Right forelimb (tissue), 1 donor: ENCODE measurements at regions not wholly inside any gene's neighbourhood (a gene's known extent, or its start where the extent isn't known, plus 50 kb on each side); places are given as distances from the start of the nearest gene placed in this dataset.

Experiments used
- DNase-seq: peaks from one replicate; pipeline ENCODE4 v3.0.0-alpha.2; 2018

DNA sequence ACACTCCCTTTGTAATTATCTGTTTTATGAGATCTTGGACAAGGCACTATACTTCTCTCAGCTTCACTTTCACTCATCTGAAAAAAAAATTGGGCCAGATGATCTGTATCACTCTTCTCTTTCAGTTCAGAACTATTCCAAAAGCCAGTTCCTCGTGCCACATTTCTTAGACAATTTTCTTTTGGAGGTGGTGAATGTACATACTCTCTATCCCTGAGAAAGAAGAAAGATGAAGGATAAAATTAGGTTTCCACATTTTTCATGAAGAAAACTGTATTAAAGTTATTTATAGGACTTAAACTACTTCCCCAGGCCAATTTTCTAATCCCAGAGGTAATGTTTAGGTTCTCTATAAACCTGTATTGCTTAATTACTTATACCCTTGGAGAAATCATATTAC, 171.6 kb downstream of the SLC6A15 start:
- DNase-seq: no peak

DNA sequence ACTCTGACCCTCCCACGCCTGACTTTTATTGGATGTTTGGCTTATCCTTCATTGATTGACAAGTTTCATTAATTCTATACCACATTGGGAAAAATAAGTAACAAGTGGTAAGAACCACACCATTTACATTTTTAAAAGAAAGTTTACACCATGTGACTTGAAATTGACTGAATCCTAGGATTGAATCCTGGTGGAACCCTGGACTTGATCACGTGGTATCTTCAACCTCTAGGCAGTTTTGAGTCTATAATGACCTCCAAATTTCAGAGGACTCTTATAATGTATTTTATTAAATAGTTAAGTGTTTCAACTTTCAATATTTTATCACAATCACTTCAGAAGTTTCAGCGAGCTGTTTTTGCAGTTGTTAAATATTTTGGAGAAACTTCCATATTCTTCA, 172.0 kb downstream of the SLC6A15 start:
- no peak for DNase-seq

DNA sequence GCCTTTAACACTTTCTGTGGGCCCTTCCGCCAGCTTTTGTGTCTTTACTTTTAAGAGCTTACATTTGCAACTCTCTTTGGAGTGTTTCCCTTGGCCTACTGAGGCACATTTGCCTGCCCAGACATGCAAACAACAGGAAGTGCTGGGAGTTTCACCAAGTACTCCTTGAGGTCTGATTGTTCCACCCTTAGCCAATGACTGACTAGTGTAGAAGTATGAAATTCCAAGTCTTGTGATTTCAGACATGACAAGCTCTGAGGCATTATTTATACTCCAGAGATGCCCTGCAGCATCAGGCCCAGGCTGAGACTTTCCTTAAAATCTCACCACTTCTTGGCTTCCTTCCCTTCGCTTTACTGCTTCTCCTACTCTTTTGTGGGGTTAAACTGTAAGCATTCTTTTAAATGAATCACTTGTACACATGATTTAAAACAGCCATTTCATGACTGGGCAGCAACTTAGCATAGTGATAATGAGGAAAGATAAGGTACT, 174.1 kb downstream of the SLC6A15 start:
- DNase-seq: no peak

DNA sequence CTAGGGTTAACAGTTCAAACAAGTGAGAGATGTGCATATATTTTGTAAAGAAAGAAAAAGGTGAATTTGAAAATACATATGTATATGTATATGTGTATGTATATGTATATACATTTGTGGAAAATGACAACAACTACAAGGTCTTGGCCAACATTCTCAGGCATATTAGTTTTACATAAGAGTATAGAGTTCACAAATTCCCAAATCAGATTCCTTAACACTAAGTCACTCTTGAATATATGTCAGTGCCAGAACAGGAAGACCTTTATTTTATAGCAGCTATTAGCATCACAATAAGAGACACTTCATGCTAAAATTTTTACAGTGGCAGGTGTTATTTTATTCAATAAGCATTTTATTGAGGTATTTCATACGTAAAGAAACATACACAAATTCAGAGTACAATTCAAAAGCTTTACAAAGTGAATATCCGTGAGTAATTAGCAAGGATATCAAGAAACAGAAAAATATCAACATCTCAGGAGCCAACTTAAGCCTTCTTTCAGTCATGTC, 179.7 kb downstream of the SLC6A15 start:
- no peak for DNase-seq

DNA sequence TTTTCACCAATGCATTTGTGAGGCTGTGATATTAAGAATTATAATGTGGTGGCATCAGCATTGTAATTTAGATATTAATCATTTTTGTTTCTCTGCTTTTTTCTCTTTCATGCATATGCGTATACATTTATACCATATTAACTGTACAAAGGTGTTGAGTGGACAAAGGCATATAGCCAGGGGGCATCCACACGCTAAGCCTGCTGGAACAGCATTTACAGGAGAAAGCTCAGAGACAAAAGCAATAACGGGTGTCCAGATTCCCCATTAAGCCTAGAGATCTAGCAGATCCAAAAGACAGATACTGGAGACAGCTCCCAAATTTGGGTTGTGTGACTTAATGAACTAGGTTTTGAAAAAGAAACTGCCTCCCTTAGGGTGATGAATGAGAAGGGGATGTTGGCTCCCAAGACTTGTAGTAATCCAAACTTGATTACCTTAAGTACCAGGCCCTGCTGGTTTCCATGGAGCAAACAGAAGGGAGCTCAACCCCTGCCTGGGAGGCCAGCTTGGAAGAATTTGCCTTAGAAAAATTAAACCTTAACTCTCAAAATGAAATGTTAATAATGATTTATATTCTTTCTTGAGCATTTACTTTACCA, 181.9 kb downstream of the SLC6A15 start:
- DNase-seq: no peak

DNA sequence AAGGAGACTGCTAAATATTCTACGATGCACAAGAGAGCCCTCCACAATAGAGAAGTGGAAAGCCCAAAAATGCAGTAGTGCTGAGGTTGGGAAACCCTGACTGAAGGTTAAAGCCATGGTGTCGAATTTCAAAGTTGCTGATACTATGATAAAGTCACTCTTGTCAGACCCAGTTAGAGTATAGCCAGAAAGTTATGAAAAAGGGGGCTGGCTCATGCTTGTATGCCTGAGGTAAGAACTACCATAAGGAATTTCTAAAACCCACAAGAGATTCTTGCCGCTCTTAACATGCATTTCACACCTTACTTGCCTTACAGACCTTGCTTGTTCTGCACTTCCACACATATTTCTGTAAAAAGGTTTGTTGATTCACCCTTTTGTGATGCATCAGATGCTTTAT, 184.6 kb downstream of the SLC6A15 start:
- DNase-seq: no peak

DNA sequence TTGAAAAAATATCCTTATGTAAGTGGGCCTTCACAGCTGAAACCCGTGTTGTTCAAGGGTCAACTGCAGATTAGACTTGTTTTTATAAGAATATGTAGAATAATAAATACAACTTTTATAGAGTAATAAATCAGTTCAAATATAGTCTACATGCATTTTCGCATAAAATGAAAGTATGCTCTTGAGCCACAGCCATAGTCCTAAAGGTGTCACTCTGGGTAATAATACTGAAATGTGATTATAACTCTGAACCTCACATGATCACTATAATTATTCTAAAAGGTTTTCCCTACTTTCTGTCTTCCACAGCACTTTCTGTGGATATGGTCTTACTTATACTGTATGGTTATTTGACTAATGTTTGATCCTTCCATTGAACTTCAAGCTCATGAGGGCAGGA, 185.8 kb downstream of the SLC6A15 start:
- DNase-seq: no peak

DNA sequence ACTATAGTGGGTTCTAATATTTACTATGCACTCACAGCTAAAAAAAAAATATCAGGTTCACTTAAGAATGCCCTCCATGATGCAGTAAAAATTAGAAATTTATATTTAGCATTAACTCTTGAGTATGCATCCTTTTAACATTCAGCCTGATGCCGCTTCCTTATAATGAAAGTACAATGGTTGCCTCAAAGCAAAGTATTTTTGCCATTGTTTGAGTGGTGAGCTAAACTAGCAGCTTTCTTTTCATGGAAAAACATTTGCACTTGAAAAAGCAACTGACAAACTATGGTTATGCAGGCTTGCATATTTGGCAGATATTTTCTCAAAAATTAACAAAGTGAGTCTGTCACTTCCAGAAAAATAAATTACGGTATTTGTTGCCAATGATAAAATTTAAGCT, 188.6 kb downstream of the SLC6A15 start:
- DNase-seq: no peak

DNA sequence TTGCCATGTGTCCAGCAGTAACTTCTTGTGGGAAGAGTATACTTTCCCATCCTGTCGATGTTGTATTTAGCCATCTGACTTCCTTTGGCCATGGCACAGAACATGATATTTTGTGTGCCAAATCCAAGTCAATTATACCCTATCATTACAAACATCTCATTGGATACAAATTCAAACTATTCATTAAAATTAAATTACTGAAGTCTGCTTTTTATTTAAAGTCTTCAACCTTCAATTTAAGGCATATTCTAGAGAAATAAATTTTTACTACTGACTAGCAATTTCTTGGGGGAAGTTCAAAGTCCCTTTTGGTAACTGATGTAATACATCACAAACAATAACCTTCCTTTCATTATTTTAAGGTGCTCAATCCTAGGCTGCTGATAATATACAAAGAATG, 192.6 kb downstream of the SLC6A15 start:
- no peak for DNase-seq

DNA sequence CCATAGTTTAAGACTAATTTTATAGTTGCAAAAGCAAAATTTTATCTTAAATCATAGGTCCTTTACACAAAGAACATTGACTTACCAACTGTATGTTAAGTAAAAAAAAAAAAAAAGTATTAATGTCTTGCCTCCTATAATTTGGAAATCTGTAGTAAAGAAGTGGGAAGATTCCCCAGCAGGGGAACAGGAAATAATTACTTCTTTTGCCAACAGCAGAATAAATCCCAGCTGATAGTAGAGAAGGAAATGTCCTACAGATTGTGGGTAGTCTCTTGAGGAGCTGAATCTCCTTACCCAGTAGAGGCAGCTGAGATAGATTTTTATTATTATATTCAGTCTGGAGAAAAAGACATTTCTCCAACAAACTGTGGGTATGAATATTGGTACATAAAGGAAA, 193.7 kb downstream of the SLC6A15 start:
- DNase-seq: no peak

DNA sequence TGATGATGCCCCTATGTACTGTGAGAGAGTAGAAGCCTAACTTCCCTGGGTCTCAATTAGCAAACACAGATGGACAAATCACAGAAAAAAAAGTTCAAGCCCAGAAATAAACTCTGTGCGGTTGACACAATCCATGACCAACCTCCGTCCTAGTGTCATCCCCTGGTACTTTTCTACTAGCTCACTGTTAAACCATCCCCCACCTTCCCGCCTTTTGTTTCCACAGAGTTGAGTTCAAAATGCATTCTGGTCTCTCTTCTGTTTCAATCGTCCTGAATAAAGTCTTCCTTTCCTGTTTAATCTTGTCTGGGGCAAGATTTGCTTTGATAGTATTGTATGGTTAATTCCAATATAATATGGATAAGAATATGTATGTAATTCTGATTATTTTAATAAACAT, 199.9 kb downstream of the SLC6A15 start:
- no peak for DNase-seq

DNA sequence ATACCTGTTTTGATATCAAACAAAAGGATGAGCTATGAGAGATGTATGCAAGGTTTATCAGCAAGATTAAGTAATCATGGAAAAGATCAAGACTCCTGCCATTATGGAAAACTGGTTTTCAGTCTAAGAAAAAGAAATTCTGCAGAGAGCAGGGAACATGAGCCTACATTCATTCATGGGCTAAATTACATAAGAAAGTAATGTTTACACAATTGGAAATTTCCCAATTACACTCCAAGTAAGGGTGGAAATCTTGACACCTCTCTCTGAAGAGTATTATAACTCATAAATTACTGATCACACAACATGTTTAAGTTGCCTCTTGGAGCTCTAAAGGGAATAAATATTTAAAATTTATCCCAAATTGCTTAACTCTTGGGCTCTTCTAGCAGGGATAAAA, 206.2 kb downstream of the SLC6A15 start:
- no peak for DNase-seq

DNA sequence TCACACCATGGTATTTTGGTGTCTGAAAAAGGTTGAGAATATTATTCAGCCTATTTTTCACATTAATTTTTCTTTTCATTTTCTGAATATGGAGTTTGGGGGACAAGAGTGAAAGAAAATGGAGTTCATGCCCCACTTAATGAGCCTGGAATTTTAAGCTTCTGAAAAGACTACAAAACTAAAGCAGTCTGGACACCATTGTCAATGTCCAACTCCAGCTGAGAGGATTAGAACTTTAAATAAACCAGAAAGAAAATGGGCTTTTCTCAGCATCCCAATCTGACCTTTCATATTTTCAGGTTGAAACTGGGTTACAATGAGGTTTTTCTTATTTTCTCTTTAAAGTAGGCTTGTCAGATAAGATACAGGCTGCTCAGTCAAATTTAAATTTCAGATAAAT, 207.7 kb downstream of the SLC6A15 start:
- no peak for DNase-seq

DNA sequence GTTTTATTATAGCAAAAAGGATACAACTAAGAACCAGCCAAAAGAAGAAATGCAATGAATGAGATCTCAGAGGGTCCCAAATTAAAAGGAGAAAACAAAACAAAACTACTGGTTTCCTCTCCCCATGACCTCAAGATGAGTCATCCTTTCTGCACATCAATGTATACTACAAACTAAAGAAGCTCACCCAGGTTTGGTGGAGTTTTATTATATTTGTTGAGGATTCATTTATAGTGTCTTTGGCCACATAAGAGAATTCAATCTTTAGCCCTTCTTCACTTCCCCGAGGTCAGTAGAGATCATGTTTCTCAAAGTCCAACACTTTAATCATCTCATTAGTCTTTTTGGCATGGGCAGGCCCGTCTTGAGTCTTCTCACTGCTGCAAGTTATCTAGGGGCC, 210.6 kb downstream of the SLC6A15 start:
- DNase-seq: no peak

DNA sequence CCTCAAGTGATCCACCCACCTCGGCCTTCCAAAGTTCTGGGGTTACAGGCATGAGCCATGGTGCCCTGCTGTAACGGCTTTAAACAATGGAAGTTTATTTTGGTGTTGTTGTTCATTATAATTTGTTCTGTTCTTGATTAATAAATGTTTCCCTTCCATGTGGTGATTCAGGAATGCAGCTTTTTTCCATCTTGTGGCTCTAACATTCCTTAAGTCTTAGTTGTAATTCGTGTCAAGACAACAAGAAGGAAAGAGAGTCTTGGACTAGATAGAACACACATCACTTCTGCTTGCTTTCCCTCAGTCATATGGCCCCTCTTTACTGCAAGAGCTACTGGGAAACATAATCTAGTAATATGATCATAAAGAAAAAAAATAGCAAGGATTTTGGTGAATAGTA, 211.6 kb downstream of the SLC6A15 start:
- DNase-seq: no peak

DNA sequence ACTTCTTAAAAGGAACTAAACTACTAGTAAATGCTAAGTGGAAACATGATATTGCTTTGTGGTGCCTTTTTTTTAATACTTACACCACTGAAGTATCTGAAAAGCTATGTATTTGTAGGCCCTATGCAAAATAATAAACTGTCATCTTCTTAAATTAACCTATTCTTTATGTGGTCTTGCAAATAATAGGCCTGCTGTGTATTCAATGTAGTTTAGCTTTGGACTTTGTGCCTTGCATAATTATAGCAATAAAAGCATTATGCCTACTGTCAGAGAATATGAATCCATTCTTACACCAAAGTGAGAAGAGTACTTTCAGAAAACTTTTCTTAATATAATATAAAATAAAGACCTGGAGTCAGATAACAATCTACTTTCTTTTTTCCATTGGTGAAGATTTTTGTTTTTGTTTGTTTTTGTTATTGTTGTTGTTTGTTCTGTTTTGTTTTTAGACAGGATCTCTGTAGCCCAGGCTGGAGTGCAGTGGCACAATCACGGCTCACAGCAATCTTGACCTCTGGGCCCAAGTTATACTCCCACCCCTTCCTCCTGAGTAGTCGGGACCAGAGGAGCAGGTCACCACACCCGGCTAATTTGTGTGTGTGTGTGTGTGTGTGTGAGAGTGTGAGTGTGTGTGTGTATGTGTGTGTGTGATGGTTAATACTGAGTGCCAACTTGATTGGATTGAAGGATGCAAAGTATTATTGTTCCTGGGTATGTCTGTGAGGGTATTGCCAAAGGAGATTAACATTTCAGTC, 213.8 kb downstream of the SLC6A15 start:
- DNase-seq: no peak

DNA sequence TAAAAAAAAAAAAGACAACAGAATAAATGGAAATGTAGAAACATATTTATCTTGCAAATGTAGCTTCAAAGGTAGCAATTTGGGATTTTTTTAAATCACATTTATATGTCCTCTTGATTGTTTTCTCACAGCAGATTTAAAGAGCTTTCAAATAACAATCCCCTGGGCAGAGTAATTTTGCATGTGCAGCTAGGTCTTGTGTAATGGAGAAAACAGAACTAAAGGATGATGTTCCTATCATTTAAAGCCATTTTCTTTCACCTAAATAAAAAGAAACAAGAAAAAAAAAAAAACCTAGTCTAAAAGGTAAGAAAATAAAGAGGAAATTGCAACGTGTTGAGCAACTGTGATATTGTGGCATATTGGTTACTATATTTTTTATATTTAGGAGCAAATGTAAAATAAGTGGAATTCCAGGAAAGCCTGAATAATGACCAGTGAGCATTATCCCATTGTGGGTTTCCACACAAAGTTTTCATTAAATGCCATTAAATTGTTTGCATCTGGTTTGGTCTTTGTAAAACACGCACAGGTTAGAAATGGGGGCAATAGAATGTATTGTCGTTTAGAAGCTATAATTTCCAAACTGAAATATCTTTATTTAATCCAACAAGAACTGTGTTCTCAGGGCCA, 215.6 kb downstream of the SLC6A15 start:
- DNase-seq: no peak

DNA sequence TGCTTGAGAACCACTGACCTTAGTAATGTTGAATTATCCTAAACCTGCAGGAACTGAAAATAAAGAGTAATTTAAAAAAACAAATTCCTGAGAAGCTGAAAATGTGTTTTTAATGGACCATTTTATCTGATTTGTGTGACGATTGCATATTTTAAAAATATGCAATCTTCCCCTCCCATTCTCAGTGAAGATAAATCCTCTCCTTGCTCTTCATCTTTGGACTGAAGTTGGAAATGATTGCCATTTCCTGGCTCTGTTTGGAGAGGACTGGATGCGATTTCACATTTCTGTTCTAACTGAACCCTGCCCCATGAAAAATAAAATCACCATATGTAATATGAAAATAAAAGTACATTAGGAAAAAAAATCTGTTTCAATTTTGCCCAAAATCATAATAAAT, 216.3 kb downstream of the SLC6A15 start:
- DNase-seq: no peak

DNA sequence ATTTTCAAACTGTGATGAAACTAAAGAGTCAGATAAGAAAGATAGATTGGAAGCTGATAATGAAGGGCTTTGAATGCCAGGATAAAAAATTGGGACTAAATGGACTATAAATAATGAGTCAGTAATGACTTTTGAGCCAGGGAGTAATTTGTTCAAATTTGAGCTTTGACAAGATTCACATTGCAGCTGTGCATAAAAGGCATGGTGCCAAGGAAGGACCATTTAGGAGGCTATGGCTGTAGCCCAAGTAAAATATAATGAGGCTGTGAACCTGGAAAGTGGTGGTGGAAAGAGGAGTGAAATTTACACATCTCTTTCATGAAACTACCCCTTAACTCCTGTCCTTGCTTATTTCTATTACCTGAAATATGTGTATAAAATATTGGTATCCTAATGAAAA, 218.5 kb downstream of the SLC6A15 start:
- DNase-seq: no peak

DNA sequence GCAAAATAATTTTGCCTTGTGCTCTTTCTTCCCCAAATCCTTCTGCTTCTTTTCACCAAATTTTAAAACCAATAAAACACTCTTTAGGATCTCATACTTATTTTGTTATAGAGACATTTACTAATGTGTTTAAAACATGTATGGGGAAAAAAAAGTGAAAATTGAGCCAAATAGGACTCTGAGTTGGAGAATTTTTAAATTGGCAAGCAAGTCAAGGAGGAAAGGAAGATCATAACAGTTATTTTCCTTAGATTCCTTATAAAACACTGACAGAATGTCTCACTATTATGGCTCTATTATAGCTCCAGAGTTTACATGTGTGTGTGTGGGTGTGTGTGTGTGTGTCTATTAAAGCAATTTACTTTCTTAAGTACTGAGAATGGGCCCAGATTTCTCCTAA, 220.5 kb downstream of the SLC6A15 start:
- DNase-seq: no peak

DNA sequence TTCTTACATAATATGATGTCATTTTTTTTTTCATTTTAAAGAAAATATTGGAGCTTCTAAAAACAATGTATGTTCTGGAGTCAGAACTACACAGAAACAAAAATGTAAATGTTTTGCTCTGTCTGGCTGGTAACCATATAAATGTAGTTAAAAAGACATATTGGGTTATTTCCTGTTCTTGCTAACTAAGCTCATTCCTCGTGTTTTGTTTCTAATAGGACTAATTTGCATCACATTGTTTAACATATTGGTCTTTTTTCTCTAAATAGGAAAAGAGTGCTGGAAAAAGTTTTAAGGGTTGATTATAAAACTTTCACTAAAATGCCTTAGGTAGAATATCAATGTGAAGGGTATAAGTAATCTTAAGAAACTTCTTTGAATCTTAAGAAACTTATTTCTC, 221.3 kb downstream of the SLC6A15 start:
- DNase-seq: no peak

DNA sequence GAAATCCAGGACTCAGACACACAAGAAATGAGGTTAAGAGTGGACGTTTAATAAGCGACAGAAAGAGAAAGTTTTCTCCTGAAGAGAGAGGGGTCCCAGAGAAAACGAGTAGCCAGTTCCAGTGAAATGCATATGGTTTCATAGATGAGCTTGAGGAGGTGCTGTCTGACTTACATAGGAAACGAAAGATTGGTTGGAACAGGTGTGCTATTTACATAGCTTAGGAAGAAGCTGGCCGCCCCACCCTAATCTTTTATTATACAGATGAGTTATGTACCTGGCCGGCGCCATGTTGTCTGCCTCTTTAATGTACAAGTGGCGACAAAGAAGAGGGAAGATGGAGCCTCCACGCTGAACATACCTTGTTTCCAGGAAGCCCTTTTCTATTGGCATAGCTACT, 223.0 kb downstream of the SLC6A15 start:
- DNase-seq: no peak

DNA sequence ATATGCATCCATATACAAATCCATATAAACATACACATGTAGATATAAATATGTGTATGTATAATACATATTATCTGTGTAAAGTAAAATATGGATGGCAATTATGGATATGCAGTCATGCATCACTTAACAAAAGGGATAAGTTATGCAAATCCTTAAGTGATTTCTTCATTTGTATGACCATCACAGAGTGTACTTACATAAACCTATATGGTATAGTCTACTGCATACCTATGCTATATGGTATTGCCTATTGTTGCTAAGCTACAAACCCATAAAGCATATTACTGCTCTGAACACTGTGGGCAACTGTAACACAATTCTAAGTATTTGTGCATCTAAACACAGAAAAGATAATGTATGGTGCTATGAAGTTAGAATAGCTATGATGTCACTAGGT, 227.2 kb downstream of the SLC6A15 start:
- no peak for DNase-seq

DNA sequence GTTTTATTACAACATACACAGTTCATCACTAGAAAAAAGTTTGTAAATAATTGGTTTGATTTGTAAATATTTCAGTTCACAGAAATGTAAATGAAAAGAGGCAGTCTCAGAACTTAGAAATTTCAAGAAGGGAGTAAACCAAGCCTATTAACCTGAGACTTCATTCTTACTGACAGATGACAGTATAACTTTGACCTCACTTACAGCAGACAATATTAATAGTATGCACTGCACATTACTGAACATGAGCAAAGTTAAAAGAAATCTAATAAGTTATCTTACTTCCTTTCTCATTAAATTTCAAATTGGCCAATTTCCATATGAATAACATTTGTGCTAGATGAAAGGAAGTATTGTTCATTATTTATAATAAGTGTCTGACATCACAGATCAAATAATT, 235.8 kb downstream of the SLC6A15 start:
- DNase-seq: no peak
